GM13976 (cell line): ENCODE measurements at regions not wholly inside any gene's neighbourhood (a gene's known extent, or its start where the extent isn't known, plus 50 kb on each side); places are given as distances from the start of the nearest gene placed in this dataset.

Experiments used
- DNase-seq: peaks from one replicate; pipeline ENCODE4 v3.0.0; 2012; ENCODE audit warnings: low spot score
- CTCF ChIP-seq: IDR thresholded peaks from 2 replicates; pipeline ENCODE4 v1.5.1; 2012; ENCODE audit warnings: borderline replicate concordance, mild to moderate bottlenecking; ENCODE audit not compliant: insufficient read depth; ENCODE audit errors: extremely low read depth, missing control alignments, control extremely low read depth
- in situ Hi-C: fragments of 300-500 bp; cut with MboI; formaldehyde crosslinking; loops from one replicate; pipeline ENCODE4 v1.12.0; 2022; ENCODE audit warnings: low sequenced_read_pairs, mixed read lengths, inconsistent platforms; ENCODE audit not compliant: unreplicated experiment

- TF ChIP-seq CTCF, result no peak
- in situ Hi-C loops, result no loop called here
- no peak for DNase-seq
Observed at GRCh38 chr1:220369511-220369910, 97.3 kb upstream of the RAB3GAP2 start.

GRCh38 chr1:220368352-220369265 is 96.4 kb upstream of the RAB3GAP2 start:
- DNase-seq, result no peak
- in situ Hi-C loops, result no loop called here
- no peak for TF ChIP-seq CTCF

GRCh38 chr1:220367833-220368232 is 95.6 kb upstream of the RAB3GAP2 start:
- no peak for DNase-seq
- no peak for TF ChIP-seq CTCF
- in situ Hi-C loops, result no loop called here

- in situ Hi-C loops, result no loop called here
- DNase-seq, result no peak
- TF ChIP-seq CTCF, result no peak
Observed at GRCh38 chr1:220366269-220366668, 94.0 kb upstream of the RAB3GAP2 start.

- in situ Hi-C loops, result no loop called here
- no peak for TF ChIP-seq CTCF
- DNase-seq, result no peak
Observed at GRCh38 chr1:220363196-220363837, 91.1 kb upstream of the RAB3GAP2 start.

GRCh38 chr1:220356981-220357850 is 85.0 kb upstream of the RAB3GAP2 start:
- in situ Hi-C loops, result no loop called here
- TF ChIP-seq CTCF, result no peak
- no peak for DNase-seq
